Skeletal muscle cell (primary cell): ENCODE measurements at regions not wholly inside any gene's neighbourhood (a gene's known extent, or its start where the extent isn't known, plus 50 kb on each side); places are given as distances from the start of the nearest gene placed in this dataset.
A peak's percentile ranks its signal among the peaks of the same experiment; 100 is the strongest.

ENCODE experiments used
- DNase-seq: peaks from one replicate; pipeline ENCODE4 v3.0.0-alpha.2; 2010; ENCODE audit warnings: low read depth
- H3K4me3 ChIP-seq: 2 replicates; pipeline ENCODE4 v1.5.1; 2011; ENCODE audit warnings: low read depth, mild to moderate bottlenecking, control low read depth, low read length, moderate library complexity

DNA sequence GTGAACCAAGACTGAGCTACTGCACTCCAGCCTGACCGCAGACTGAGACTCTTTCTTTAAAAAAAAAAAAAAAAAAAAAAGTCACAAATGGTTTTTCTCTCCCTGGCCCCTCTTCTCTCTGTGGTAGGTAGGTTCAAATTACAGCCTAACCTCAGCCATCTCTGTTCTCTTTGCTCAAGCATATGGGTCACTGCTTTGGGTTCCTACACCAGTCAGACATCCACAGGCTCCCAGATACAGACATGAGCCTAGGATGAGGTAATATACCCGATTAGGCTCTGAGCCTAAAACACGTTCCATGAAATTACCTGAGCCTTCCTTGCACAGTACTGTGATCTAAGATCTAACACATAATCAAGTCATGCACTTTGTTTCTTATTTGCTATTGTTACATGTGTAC, 90.5 kb upstream of the JAK1 start:
- H3K4me3 ChIP-seq, result no peak overlapping the region
- no peak for DNase-seq

DNA sequence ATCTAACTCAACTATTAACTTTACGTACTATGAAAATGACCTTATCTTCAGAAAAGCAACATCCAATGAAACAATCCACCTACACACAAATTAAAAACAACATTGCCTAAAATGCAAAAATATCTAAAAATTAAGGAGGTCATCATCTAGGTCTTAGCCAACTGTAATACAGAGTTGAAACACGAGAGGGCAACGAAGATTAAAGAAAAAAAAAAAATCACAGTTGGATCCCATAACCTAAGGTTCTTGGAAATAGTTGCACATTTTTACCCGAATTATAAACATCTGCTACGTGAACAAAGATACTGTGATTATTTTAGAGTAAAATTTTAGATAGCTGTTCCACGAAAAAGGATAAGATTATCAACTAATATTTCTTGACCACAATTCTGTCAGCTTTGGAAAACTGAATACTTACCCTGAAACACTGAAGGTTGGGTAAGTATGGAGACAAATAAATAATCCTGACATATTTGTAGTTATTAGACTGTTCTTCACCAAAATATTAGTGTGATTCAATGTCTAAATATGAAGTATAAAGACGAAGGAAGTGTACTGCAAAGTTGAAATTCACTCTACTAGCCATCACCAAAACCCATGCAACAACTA, 88.0 kb upstream of the AK4 start:
- no peak for DNase-seq
- H3K4me3 ChIP-seq, result no peak overlapping the region

- H3K4me3 ChIP-seq, result no peak overlapping the region
These were observed 85.7 kb upstream of the AK4 start for GRCh38 chr1:65062339-65062738.

GRCh38 chr1:65063025-65063424, 85.0 kb upstream of the AK4 start:
- no peak for DNase-seq
- no peak overlapping the region for H3K4me3 ChIP-seq

More at GRCh38 chr1:65062339-65062738, 85.7 kb upstream of the AK4 start:
- DNase-seq, result no peak

DNA sequence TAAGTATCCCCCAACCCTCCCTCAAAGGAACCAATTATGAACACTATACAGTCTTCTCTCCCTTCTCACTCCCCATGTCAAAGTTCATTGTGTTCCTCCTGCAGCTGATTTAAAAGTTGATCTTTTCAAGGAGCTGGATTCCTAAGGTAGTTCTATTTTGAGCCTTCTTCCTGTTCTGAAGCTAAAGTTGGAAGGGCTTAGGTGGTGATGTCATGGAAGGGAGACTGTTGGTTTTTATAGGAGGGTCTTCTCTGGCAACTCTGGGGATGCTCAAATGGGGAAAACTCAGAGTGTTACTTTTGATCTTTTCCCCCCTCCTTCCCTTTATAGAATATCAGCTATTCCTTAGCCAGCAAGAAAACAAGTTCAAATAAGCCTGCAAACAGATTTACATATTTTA, 83.0 kb upstream of the AK4 start:
- H3K4me3 ChIP-seq, result no peak overlapping the region
- DNase-seq, result no peak

- DNase-seq, result no peak
- H3K4me3 ChIP-seq, result peak overlapping the region; percentile 76
These were observed 82.2 kb upstream of the AK4 start for GRCh38 chr1:65065524-65066418.

DNA sequence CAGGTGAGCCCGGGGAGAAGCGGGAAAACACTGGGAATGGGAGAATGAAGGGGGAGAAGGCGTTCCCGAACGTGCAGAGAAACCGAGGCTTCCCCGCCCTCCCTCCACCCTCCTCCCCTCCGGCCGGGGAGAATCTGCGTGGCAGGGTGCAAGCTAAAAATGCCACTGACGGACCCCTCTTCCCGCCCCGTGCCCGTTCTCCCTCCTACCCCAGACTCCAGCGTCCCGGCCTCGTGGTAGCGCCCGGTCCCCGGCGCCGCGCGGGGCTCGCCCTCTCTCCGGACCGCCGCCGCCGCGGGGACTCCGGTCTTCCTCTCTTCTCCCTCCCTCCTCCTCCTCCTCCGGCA, 81.6 kb upstream of the AK4 start:
- peak overlapping the region; percentile 76 for H3K4me3 ChIP-seq
- DNase-seq, result no peak

- H3K4me3 ChIP-seq, result peak overlapping the region; percentile 76
- no peak for DNase-seq
These were observed 81.1 kb upstream of the AK4 start for GRCh38 chr1:65066766-65067490.

GRCh38 chr1:65067491-65068201, 80.4 kb upstream of the AK4 start:
- H3K4me3 ChIP-seq, result peak overlapping the region; percentile 76
- DNase-seq, result peak; percentile 32

GRCh38 chr1:65068202-65069010, 79.6 kb upstream of the AK4 start:
- DNase-seq, result no peak
- H3K4me3 ChIP-seq, result peak overlapping the region; percentile 76

- peak overlapping the region; percentile 76 for H3K4me3 ChIP-seq
- DNase-seq, result no peak
These were observed 78.9 kb upstream of the AK4 start for GRCh38 chr1:65069011-65069565.

DNA sequence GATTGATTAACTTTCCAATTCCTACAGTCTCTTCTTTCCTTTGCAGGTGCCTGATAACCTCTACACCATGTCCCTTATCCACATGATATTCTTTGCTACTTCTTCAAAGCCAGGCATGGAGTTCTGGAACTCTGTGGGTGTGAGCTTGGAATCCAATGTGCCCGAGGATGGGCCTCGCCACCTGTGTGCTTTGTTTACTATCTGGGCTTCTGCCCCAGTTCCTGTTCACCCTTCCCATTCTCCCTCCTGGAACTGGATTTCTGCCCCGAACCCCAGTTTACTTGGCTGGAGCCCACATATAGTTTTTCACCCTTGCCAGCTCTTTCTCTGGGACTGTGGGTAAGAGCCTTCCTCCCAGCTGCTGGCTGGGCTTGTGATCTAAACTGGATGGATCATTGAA, 75.2 kb upstream of the AK4 start:
- no peak for DNase-seq
- H3K4me3 ChIP-seq, result no peak overlapping the region

DNA sequence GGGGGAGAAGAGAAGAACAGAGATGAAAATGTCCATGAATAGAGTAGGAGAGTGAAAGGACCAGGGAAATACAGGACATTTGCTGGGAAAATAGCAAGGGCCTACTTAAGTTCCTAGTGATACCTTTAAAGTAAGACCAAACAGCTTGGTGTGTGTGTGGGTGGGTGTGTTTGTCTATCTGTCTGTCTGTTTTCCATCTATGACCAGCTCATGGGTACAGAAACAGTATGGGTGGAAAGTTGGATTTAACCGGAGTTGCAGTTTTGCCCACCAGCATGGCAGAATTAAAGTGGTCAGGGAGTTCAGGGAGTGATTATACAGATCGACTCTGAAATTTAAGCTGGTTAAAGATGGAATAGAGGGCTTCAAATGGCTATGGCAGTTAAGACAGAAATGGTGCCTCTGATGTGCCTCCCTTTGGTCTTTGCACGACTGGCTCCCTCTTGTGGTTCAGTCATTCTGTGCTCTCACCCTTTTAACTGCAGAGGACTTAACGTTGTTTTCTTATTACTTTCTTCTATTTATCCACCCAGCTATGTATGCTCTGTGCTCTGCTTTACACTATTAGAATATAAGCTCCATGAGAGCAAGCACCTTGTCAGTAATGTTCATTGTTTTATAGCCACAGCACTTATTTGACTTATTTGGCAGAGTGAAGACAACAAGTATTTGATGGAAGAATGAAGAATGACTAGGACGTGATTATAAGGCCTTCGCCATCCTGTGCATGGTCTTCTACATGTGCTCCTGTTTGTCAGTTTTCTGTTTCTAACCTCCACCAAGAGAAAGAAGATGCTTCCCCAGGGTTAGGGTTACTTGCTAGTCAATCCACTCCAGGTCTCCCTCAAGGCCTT, 72.7 kb upstream of the AK4 start:
- no peak overlapping the region for H3K4me3 ChIP-seq
- DNase-seq, result no peak

- no peak overlapping the region for H3K4me3 ChIP-seq
- DNase-seq, result no peak
These were observed 70.6 kb upstream of the AK4 start for GRCh38 chr1:65077369-65077768.

- DNase-seq, result no peak
- H3K4me3 ChIP-seq, result no peak overlapping the region
These were observed 68.1 kb upstream of the AK4 start for GRCh38 chr1:65079941-65080340.

- H3K4me3 ChIP-seq, result no peak overlapping the region
- no peak for DNase-seq
These were observed 65.5 kb upstream of the AK4 start for GRCh38 chr1:65082346-65083040.

- no peak overlapping the region for H3K4me3 ChIP-seq
- DNase-seq, result no peak
These were observed 64.6 kb upstream of the AK4 start for GRCh38 chr1:65083263-65083896.
